H1 (cell line): ENCODE measurements at regions not wholly inside any gene's neighbourhood (a gene's known extent, or its start where the extent isn't known, plus 50 kb on each side); places are given as distances from the start of the nearest gene placed in this dataset.
A peak's percentile ranks its signal among the peaks of the same experiment; 100 is the strongest.

ENCODE experiments used
- CTCF ChIA-PET: fragments of 300-600 bp; sonication (Branson Sonifier 250); formaldehyde crosslinking; loops from one replicate; lab custom pipeline; 2021; ENCODE audit not compliant: partially characterized antibody; lab: Charles Lee
- POLR2A ChIA-PET: fragments of 300-600 bp; sonication (Branson Sonifier 250); formaldehyde crosslinking; loops from one replicate; lab custom pipeline; 2021; ENCODE audit warnings: inconsistent platforms; ENCODE audit not compliant: partially characterized antibody; lab: Charles Lee
- DNase-seq, 2 experiments: peaks; one replicate each; pipeline versions ENCODE4 v3.0.0 to v3.0.0-alpha.2; 2010 to 2022; ENCODE audit warnings: low spot score in 2 of 2, low read depth in 1 of 2, mixed read lengths in 1 of 2
- FAIRE-seq: peaks from 2 replicates; lab custom pipeline; 2011; peaks lifted over from hg19 to GRCh38; lab: Jason Lieb, UNC
- H2AFZ ChIP-seq: 2 replicates; pipeline ENCODE4 v1.8.1; 2012; ENCODE audit warnings: low read length, inconsistent platforms
- H2AK5ac ChIP-seq: 2 replicates; pipeline ENCODE4 v1.6.1; 2013; ENCODE audit warnings: low read depth, low read length
- H2BK120ac ChIP-seq: replicated peaks from 2 replicates; pipeline ENCODE3; 2013; ENCODE audit warnings: low read depth, low read length, inconsistent platforms
- H2BK12ac ChIP-seq: 2 replicates; pipeline ENCODE4 v1.6.1; 2013; ENCODE audit warnings: low read depth, low read length
- H2BK15ac ChIP-seq: 2 replicates; pipeline ENCODE4 v1.6.1; 2013; ENCODE audit warnings: low read length
- H2BK20ac ChIP-seq: 2 replicates; pipeline ENCODE4 v1.6.1; 2013; ENCODE audit warnings: low read length
- H2BK5ac ChIP-seq: 2 replicates; pipeline ENCODE4 v1.6.1; 2013; ENCODE audit warnings: low read depth, low read length
- H3K14ac ChIP-seq: 2 replicates; pipeline ENCODE4 v1.6.1; 2013; ENCODE audit warnings: inconsistent platforms; ENCODE audit not compliant: insufficient read length
- H3K18ac ChIP-seq: 2 replicates; pipeline ENCODE4 v1.6.1; 2013; ENCODE audit warnings: low read length; ENCODE audit errors: extremely low read depth
- H3K23ac ChIP-seq: 2 replicates; pipeline ENCODE4 v1.6.1; 2013; ENCODE audit warnings: inconsistent platforms; ENCODE audit not compliant: insufficient read length
- H3K23me2 ChIP-seq: 2 replicates; pipeline ENCODE4 v1.6.1; 2013; ENCODE audit warnings: low read depth, low read length
- H3K27ac ChIP-seq: 2 replicates; pipeline ENCODE4 v1.6.1; 2011; ENCODE audit warnings: low read depth, low read length, inconsistent platforms
- H3K27me3 ChIP-seq, 4 experiments: replicated peaks in 1 of 4; 1 replicate in 1 of 4; 2 replicates in 3 of 4; pipeline versions ENCODE4 v1.6.1 to v1.8.1; 2011 to 2013; ENCODE audit warnings: low read length in 3 of 4, mild to moderate bottlenecking in 3 of 4, inconsistent platforms in 2 of 4, mixed read lengths in 2 of 4, moderate library complexity in 1 of 4; ENCODE audit not compliant: control insufficient read depth in 3 of 4, insufficient read depth in 3 of 4; ENCODE audit errors: extremely low read depth in 1 of 4
- H3K36me3 ChIP-seq, 4 experiments: 2 replicates each; pipeline versions ENCODE4 v1.6.1 to v1.8.1; 2011 to 2013; ENCODE audit warnings: mild to moderate bottlenecking in 4 of 4, low read length in 3 of 4, moderate library complexity in 2 of 4, control low read depth in 1 of 4, inconsistent platforms in 1 of 4; ENCODE audit not compliant: insufficient read depth in 4 of 4, control insufficient read depth in 2 of 4
- H3K4ac ChIP-seq: replicated peaks from 2 replicates; pipeline ENCODE3; 2013; ENCODE audit warnings: low read length, low read depth, mixed read lengths, inconsistent platforms; ENCODE audit not compliant: insufficient read length
- H3K4me1 ChIP-seq, 4 experiments: replicated peaks in 1 of 4; 1 replicate in 1 of 4; 2 replicates in 3 of 4; pipeline versions ENCODE4 v1.6.1 to v1.8.1; 2011 to 2013; ENCODE audit warnings: low read length in 3 of 4, inconsistent platforms in 2 of 4, mixed read lengths in 1 of 4; ENCODE audit not compliant: insufficient read depth in 4 of 4, control insufficient read depth in 3 of 4
- H3K4me2 ChIP-seq, 2 experiments: 2 replicates each; pipeline versions ENCODE4 v1.6.1 to v1.8.1; 2011 to 2013; ENCODE audit warnings: low read depth in 2 of 2, low read length in 2 of 2, control low read depth in 1 of 2, inconsistent platforms in 1 of 2, mild to moderate bottlenecking in 1 of 2; ENCODE audit not compliant: insufficient read depth in 1 of 2
- H3K4me3 ChIP-seq, 4 experiments: fragments of 200-600, 300-600 bp in 1 of 4; sonication (generic), shearing (Covaris generic), sonication (Bioruptor Twin) in 1 of 4; 2 replicates each; pipeline versions ENCODE4 v1.5.1 to v1.8.1; 2011 to 2016; ENCODE audit warnings: low read length in 4 of 4, low read depth in 3 of 4, control low read depth in 2 of 4, inconsistent platforms in 2 of 4, mild to moderate bottlenecking in 2 of 4, mixed read lengths in 1 of 4, moderate library complexity in 1 of 4; ENCODE audit not compliant: insufficient read depth in 2 of 4; ENCODE audit errors: extremely low read depth in 1 of 4
- H3K56ac ChIP-seq: replicated peaks from 2 replicates; pipeline ENCODE3; 2013; ENCODE audit warnings: low read depth, mild to moderate bottlenecking, mixed read lengths, low read length, inconsistent platforms; ENCODE audit not compliant: insufficient read length
- H3K79me1 ChIP-seq: 2 replicates; pipeline ENCODE4 v1.6.1; 2013; ENCODE audit warnings: low read depth, low read length, control low read depth
- H3K79me2 ChIP-seq, 2 experiments: 2 replicates each; pipeline versions ENCODE4 v1.6.1 to v1.8.1; 2012 to 2013; ENCODE audit warnings: low read length in 2 of 2, mild to moderate bottlenecking in 2 of 2, inconsistent platforms in 1 of 2; ENCODE audit not compliant: insufficient read depth in 2 of 2, control insufficient read depth in 1 of 2
- H3K9ac ChIP-seq, 4 experiments: replicated peaks in 1 of 4; 1 replicate in 1 of 4; 2 replicates in 3 of 4; pipeline versions ENCODE4 v1.6.1 to v1.8.1; 2011 to 2013; ENCODE audit warnings: low read depth in 3 of 4, low read length in 3 of 4, control low read depth in 2 of 4, mild to moderate bottlenecking in 2 of 4, moderate library complexity in 2 of 4, inconsistent platforms in 1 of 4; ENCODE audit errors: extremely low read depth in 1 of 4
- H3K9me3 ChIP-seq, 2 experiments: 2 replicates each; pipeline versions ENCODE4 v1.6.1 to v1.8.1; 2012 to 2013; ENCODE audit warnings: mild to moderate bottlenecking in 2 of 2, moderate library complexity in 2 of 2, control low read depth in 1 of 2, inconsistent platforms in 1 of 2, low read depth in 1 of 2, low read length in 1 of 2, mixed read lengths in 1 of 2; ENCODE audit not compliant: insufficient read depth in 2 of 2
- H4K20me1 ChIP-seq, 2 experiments: replicated peaks in 1 of 2; 2 replicates each; pipeline versions ENCODE3 to v1.8.1; 2011 to 2013; ENCODE audit warnings: inconsistent platforms in 2 of 2, low read length in 2 of 2, mild to moderate bottlenecking in 1 of 2; ENCODE audit not compliant: insufficient read depth in 2 of 2, control insufficient read depth in 1 of 2
- H4K5ac ChIP-seq: 2 replicates; pipeline ENCODE4 v1.6.1; 2013; ENCODE audit warnings: low read length, low read depth, mixed read lengths, inconsistent platforms; ENCODE audit not compliant: insufficient read length
- H4K8ac ChIP-seq: 2 replicates; pipeline ENCODE4 v1.8.0; 2013; ENCODE audit warnings: mild to moderate bottlenecking, moderate library complexity, low read length, inconsistent platforms; ENCODE audit not compliant: insufficient read depth; ENCODE audit errors: extremely low read depth
- H4K91ac ChIP-seq: replicated peaks from 2 replicates; pipeline ENCODE3; 2013; ENCODE audit warnings: low read length, mixed read lengths, inconsistent platforms; ENCODE audit not compliant: insufficient read length
- SP2 ChIP-seq: IDR thresholded peaks from 2 replicates; pipeline ENCODE4 v1.6.1; 2012; ENCODE audit warnings: mild to moderate bottlenecking, low read length, inconsistent platforms
- SUZ12 ChIP-seq: fragments of 200-600 bp; sonication (generic); IDR thresholded peaks from 2 replicates; pipeline ENCODE4 v1.6.1; 2012; ENCODE audit warnings: mild to moderate bottlenecking, inconsistent platforms, low read length, moderate library complexity, mixed read lengths

GRCh38 chr3:153045150-153045549, 116.9 kb upstream of the RAP2B start:
- Histone ChIP-seq H4K20me1 (no peaks in the 10 kb centered on the region), H3K27me3 (no peaks in the 10 kb centered on the region), H3K79me2 (no peaks in the 10 kb centered on the region), H3K23ac (no peak overlapping the region), H3K4me3 (no peak overlapping the region), H3K9me3 (no peaks in the 10 kb centered on the region), H3K23me2 (no peaks in the 10 kb centered on the region), H3K56ac (no peak overlapping the region), H3K79me1 (no peaks in the 10 kb centered on the region), H3K18ac (no peak overlapping the region), H3K4me2 (no peak overlapping the region), H3K36me3 (no peaks in the 10 kb centered on the region), H2AK5ac (no peak overlapping the region), H3K9ac (no peak overlapping the region), H2BK15ac (no peak overlapping the region), H2BK12ac (no peak overlapping the region), H2BK120ac (no peak overlapping the region), H3K14ac (no peak overlapping the region), H3K4me1 (no peaks in the 10 kb centered on the region), H2BK5ac (no peak overlapping the region), H2AFZ (peak overlapping the region; percentile 52; the same call in 1 of the 2 replicates), H2BK20ac (no peak overlapping the region), H3K4ac (no peak overlapping the region), H4K8ac (no peak overlapping the region), H3K27ac (no peak overlapping the region), H4K91ac (no peak overlapping the region), H4K5ac (no peak overlapping the region)
- ChIA-PET CTCF (interaction anchor here (0.6 kb wide), 1 partner anchor 334 kb away, joined by 3 read pairs; no protein-coding TSS in a partner anchor), POLR2A (interaction anchor here (1.0 kb wide), 1 partner anchor 116 kb away, joined by 3 read pairs; no protein-coding TSS in a partner anchor)
- TF ChIP-seq SP2 (no peak), SUZ12 (no peak)
- no peak for DNase-seq
- no peak for FAIRE-seq
